C4-2B (cell line): ENCODE measurements at regions not wholly inside any gene's neighbourhood (a gene's known extent, or its start where the extent isn't known, plus 50 kb on each side); places are given as distances from the start of the nearest gene placed in this dataset.
"Not testable (repeated sequence)": the region's sequence is repeated elsewhere in the genome, so short reads cannot be mapped to it uniquely, and the experiment has no call there.

Experiments used
- H3K27ac ChIP-seq: fragments of 450-650 bp; 2 replicates; pipeline ENCODE4 v1.5.1; 2017
- ZFX ChIP-seq: fragments of 450-650 bp; IDR thresholded peaks from 2 replicates; pipeline ENCODE4 v1.6.1; 2017
- TF ChIP-seq, protein P1 (sequence below): fragments of 450-650 bp; conservative IDR thresholded peaks from 2 replicates; pipeline ENCODE4 v1.5.1; 2017; ENCODE audit warnings: mild to moderate bottlenecking

DNA sequence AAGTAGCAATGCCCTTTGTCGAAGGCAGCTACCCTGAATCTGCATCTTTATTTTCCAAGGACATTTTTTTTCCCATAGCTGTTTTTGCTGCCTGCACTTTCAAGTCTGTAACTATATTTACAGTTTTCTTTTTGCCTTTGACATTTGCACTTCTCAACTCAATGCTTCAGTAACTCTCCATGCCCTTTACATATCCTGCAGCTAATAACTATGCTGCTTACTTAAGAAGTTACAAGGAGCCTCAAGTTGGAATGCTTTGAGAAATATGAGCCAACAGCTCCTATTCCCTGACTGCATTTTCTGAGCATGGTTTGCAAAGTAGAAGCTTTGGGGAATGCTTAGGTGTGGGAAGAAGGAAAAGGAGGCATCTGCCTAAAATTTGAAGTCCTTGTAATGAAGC is 194.8 kb upstream of the TRPC7 start:
- H3K27ac ChIP-seq: no peak overlapping the region
- TF ChIP-seq ZFX: no peak
- TF ChIP-seq, protein P1, sequence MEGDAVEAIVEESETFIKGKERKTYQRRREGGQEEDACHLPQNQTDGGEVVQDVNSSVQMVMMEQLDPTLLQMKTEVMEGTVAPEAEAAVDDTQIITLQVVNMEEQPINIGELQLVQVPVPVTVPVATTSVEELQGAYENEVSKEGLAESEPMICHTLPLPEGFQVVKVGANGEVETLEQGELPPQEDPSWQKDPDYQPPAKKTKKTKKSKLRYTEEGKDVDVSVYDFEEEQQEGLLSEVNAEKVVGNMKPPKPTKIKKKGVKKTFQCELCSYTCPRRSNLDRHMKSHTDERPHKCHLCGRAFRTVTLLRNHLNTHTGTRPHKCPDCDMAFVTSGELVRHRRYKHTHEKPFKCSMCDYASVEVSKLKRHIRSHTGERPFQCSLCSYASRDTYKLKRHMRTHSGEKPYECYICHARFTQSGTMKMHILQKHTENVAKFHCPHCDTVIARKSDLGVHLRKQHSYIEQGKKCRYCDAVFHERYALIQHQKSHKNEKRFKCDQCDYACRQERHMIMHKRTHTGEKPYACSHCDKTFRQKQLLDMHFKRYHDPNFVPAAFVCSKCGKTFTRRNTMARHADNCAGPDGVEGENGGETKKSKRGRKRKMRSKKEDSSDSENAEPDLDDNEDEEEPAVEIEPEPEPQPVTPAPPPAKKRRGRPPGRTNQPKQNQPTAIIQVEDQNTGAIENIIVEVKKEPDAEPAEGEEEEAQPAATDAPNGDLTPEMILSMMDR: no peak

DNA sequence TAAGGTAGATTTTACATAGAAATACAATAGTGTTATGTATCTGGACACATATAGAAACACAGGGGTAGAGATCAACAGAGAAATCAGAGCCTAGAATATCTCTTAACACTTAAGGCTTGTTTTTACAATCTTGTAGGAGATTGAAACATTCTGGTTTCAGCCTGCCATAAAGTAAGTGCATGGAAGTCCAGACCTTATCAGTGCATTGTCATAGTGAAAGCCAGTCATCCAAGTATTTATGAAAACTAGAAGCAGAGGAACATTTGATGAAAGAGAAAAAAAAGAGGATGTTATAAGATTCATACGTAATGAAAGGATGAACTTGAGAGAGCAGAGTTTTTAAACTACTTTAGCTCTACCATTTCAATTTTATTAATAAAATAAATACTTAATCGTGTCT is 194.3 kb upstream of the TRPC7 start:
- H3K27ac ChIP-seq: no peak overlapping the region
- TF ChIP-seq ZFX: no peak
- TF ChIP-seq, protein P1: no peak

DNA sequence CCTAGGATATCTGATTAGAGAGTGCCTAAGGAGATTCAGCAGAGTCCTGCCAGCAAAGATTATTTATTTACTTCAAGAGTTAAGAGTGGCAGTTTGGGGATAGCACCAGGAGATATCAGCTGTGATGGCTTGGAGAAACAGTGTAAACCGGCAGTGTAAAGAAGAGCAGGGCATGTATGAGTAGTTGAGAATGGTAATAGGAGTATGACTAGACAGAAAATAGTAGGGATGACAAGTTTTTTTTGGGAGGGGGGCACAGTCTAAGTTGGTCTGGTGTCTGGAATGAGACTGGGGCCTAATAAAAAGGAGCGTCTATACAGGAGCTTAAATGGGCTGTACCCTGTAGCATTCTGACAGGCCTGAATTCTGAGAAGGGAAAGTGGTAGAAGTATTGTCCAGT is 181.8 kb upstream of the TRPC7 start:
- not testable (repeated sequence) for H3K27ac ChIP-seq

DNA sequence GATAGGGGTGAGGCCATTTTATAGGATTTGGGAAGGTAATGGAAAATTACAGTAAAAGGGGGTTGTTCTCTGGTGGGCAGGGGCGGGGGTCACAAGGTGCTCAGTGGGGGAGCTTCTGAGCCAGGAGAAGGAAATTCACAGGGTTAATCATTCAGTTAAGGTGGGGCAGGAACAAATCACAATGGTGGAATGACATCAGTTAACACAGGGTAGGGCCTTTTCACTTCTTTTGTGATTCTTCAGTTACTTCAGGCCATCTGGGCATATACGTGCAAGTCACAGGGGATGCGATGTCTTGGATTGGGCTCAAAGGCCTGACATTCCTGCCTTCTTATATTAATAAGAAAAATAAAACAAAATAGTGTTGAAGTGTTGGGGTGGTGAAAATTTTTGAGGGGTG is 181.1 kb upstream of the TRPC7 start:
- H3K27ac ChIP-seq: not testable (repeated sequence)

DNA sequence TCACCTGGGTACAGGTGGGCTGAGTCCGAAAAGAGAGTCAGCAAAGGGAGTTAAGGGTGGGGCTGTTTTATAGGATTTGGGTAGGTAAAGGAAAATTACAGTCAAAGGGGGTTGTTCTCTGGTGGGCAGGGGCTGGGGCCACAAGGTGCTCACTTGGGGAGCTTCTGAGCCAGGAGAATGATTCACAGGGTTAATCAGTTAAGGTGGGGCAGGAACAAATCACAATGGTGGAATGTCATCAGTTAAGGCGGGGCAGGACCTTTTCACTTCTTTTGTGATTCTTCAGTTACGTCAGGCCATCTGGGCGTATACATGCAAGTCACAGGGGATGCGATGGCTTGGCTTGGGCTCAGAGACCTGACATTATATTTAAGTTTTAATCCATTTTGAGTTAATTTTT is 179.7 kb upstream of the TRPC7 start:
- H3K27ac ChIP-seq: not testable (repeated sequence)

DNA sequence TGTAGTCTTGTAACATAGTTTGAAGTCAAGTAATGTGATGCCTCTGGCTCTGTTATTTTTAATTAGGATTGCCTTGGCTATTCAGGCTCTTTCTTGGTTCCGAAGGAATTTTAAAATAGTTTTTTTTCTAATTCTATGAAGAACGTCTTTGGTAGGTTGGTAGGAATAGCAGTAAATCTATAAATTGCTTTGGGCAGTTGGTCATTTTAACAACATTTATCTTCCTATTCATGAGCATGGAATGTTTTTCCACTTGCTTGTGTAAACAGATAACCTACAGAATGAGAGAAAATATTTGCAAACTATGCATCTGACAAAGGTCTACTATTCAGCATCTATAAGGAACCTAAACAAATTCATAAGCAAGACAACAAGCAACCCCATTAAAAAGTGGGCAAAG is 173.2 kb upstream of the TRPC7 start:
- TF ChIP-seq ZFX: no peak
- TF ChIP-seq, protein P1: no peak
- no peak overlapping the region for H3K27ac ChIP-seq

DNA sequence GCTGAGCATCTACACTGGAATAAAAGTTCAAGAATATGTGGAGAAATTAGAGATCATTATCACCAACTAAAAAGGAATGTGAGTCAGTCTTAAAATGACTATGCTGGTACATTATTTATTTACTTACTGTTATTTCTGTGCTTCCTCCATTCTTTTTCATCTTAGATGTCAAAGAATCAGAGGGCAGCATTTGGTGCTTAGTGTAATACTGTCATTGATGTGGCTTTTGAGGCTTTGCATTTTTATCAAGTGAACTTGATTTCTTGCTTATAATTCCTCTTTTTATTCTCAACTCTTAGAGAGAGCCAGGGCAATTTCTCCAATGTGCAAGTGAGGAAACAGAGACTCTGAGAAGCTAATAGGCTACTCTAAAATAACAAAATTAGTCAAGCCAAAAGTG is 163.7 kb upstream of the TRPC7 start:
- TF ChIP-seq, protein P1: no peak
- no peak overlapping the region for H3K27ac ChIP-seq

DNA sequence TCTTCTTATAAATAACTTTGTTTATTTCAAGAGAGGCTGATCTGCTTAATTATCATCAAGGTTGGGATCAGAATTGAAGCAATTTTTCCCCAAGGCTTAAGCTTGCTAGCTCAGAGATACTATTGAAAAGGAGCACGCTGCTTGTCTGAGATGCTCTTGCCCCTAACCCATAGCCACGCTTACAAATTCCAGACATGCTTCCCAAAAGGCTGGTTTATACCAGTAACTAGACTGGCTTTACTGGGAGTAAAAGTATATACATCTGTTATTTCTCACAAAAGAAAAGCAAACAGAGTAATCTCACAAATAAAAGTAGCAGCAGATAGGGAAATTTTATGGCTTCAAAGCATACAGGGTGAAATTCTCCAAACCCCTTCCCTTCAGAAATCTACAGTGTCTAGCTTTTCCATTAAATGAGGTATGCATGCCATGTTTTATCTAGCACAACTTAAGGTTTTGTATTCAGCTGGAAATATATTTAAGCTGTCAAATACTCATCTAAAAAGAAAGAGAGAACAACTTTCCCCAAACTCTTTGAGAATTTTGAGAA is 163.2 kb upstream of the TRPC7 start:
- no peak for TF ChIP-seq ZFX
- TF ChIP-seq, protein P1: no peak
- H3K27ac ChIP-seq: no peak overlapping the region

DNA sequence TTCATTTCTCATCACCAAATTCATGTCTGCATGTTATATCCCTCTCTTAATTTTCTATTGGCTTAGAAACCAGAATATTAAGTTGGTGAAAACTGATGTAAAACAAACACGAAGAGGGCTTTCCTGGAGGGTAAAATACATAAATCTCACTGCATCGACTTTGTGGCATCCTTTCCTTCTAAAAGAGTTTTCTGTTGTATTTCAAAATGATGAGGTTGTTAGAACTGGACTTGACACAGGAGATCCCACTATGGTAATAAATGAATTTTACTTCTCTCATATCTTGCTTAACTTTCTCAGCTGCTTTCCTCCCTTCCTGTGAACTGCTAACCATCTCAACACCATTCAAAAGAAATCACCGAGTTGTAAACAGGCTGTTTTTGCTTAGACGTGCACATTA is 162.0 kb upstream of the TRPC7 start:
- H3K27ac ChIP-seq: no peak overlapping the region
- TF ChIP-seq, protein P1: no peak
- no peak for TF ChIP-seq ZFX
